HCT116 (cell line): ENCODE measurements at regions not wholly inside any gene's neighbourhood (a gene's known extent, or its start where the extent isn't known, plus 50 kb on each side); places are given as distances from the start of the nearest gene placed in this dataset.

Experiments
- ATAC-seq: fragments of 200-7000 bp; cut with Tn5 transposase; 2 replicates; pipeline ENCODE4 v1.9.1; 2020; ENCODE audit warnings: mild to moderate bottlenecking, moderate library complexity
- BruUV-seq: library from RNA; stranded (reverse); fragments of 400-500 nt; replicated peaks from 2 replicates; lab custom pipeline; 2021; lab: Mats Ljungman, UMichigan
- CTCF ChIA-PET: fragments of 300-600 bp; sonication (Branson Sonifier 250); formaldehyde crosslinking; loops from one replicate; lab custom pipeline; 2021; ENCODE audit warnings: antibody characterized with exemption; lab: Charles Lee
- POLR2A ChIA-PET: fragments of 300-600, 350-600 bp; sonication (Branson Sonifier 250); formaldehyde crosslinking; loops from one replicate; lab custom pipeline; 2021; ENCODE audit warnings: antibody characterized with exemption; lab: Charles Lee
- RAD21 ChIA-PET, 2 experiments: fragments of 300-600 bp; sonication (Branson Sonifier 250); formaldehyde crosslinking; loops; one replicate each; lab custom pipeline; 2023; ENCODE audit warnings: low total read pairs in 2 of 2; ENCODE audit not compliant: uncharacterized antibody in 2 of 2, unreplicated experiment in 2 of 2, low non-redundant PET in 1 of 2; lab: Charles Lee
- DNase-seq: peaks from one replicate; pipeline ENCODE4 v3.0.0-alpha.2; 2010; ENCODE audit warnings: low read depth, low spot score
- H2AFZ ChIP-seq: fragments of 200-600 bp; shearing (Covaris generic), sonication (generic); 2 replicates; pipeline ENCODE4 v1.6.1; 2017; ENCODE audit warnings: low read depth, mixed run types, mixed read lengths, antibody characterized with exemption, low read length; ENCODE audit not compliant: poor library complexity, severe bottlenecking
- H3K27ac ChIP-seq: 2 replicates; pipeline ENCODE4 v1.5.1; 2012; ENCODE audit warnings: low read depth, low read length
- H3K27me3 ChIP-seq: fragments of 200-600 bp; sonication (generic); 2 replicates; pipeline ENCODE4 v1.6.1; 2016; ENCODE audit warnings: mixed run types, low read length, mixed read lengths; ENCODE audit not compliant: insufficient read depth
- H3K36me3 ChIP-seq, 2 experiments: fragments of 200-500 bp in 1 of 2; fragments of 200-600 bp in 1 of 2; sonication (Bioruptor generic) in 1 of 2; sonication (generic) in 1 of 2; 2 replicates each; pipeline versions ENCODE4 v1.5.1 to v1.6.1; 2014 to 2016; ENCODE audit warnings: low read length in 2 of 2, inconsistent platforms in 1 of 2, mixed read lengths in 1 of 2, mixed run types in 1 of 2; ENCODE audit not compliant: insufficient read depth in 2 of 2, control insufficient read depth in 1 of 2
- H3K4me1 ChIP-seq, 2 experiments: fragments of 200-600 bp in 1 of 2; sonication (generic) in 1 of 2; 2 replicates each; pipeline versions ENCODE4 v1.5.1 to v1.6.1; 2012 to 2017; ENCODE audit warnings: low read length in 2 of 2, inconsistent platforms in 1 of 2, mild to moderate bottlenecking in 1 of 2, mixed read lengths in 1 of 2, mixed run types in 1 of 2, moderate library complexity in 1 of 2; ENCODE audit not compliant: insufficient read depth in 2 of 2, control insufficient read depth in 1 of 2
- H3K4me2 ChIP-seq: fragments of 200-600 bp; sonication (generic); 2 replicates; pipeline ENCODE4 v1.6.1; 2017; ENCODE audit warnings: mixed run types, low read length, mixed read lengths
- H3K4me3 ChIP-seq, 2 experiments: fragments of 200-600 bp in 1 of 2; sonication (generic) in 1 of 2; replicated peaks in 1 of 2; 2 replicates each; pipeline ENCODE4 v1.5.1; 2011 to 2016; ENCODE audit warnings: low read length in 2 of 2, control low read depth in 1 of 2, low read depth in 1 of 2, mild to moderate bottlenecking in 1 of 2, mixed read lengths in 1 of 2, mixed run types in 1 of 2
- H3K79me2 ChIP-seq: fragments of 200-600 bp; sonication (generic); 2 replicates; pipeline ENCODE4 v1.6.1; 2017; ENCODE audit warnings: mild to moderate bottlenecking, mixed run types, low read length, moderate library complexity, mixed read lengths; ENCODE audit not compliant: insufficient read depth
- H3K9ac ChIP-seq: fragments of 200-600 bp; sonication (generic); 2 replicates; pipeline ENCODE4 v1.6.1; 2016; ENCODE audit warnings: low read length, mixed read lengths
- H3K9me2 ChIP-seq: fragments of 200-600 bp; sonication (generic), shearing (Covaris generic); 2 replicates; pipeline ENCODE4 v1.6.1; 2017; ENCODE audit warnings: mixed run types, mild to moderate bottlenecking, moderate library complexity; ENCODE audit not compliant: insufficient read depth
- H3K9me3 ChIP-seq, 2 experiments: fragments of 200-500 bp in 1 of 2; fragments of 200-600 bp in 1 of 2; sonication (Bioruptor generic) in 1 of 2; sonication (generic) in 1 of 2; 2 replicates each; pipeline ENCODE4 v1.6.1; 2014 to 2017; ENCODE audit warnings: low read length in 2 of 2, mixed read lengths in 2 of 2, inconsistent platforms in 1 of 2, low read depth in 1 of 2, mild to moderate bottlenecking in 1 of 2, mixed run types in 1 of 2, moderate library complexity in 1 of 2; ENCODE audit not compliant: control insufficient read depth in 1 of 2, insufficient read depth in 1 of 2
- H4K20me1 ChIP-seq: fragments of 200-600 bp; sonication (generic), shearing (Covaris generic); 2 replicates; pipeline ENCODE4 v1.6.1; 2017; ENCODE audit warnings: mixed run types, mild to moderate bottlenecking, moderate library complexity; ENCODE audit not compliant: insufficient read depth
- CEBPB ChIP-seq: IDR thresholded peaks from 2 replicates; pipeline ENCODE4 v1.6.1; 2012; ENCODE audit warnings: low read depth
- ELF1 ChIP-seq: IDR thresholded peaks from 2 replicates; pipeline ENCODE4 v1.6.1; 2012; ENCODE audit warnings: low read depth, borderline replicate concordance
- FOSL1 ChIP-seq: IDR thresholded peaks from 2 replicates; pipeline ENCODE4 v1.6.1; 2012; ENCODE audit warnings: low read depth
- SP1 ChIP-seq: IDR thresholded peaks from 2 replicates; pipeline ENCODE4 v1.6.1; 2012; ENCODE audit warnings: low read depth
- SRF ChIP-seq: IDR thresholded peaks from 2 replicates; pipeline ENCODE4 v1.6.1; 2012; ENCODE audit warnings: low read depth
- TCF7L2 ChIP-seq: IDR thresholded peaks from 2 replicates; pipeline ENCODE4 v1.7.0; 2011; ENCODE audit warnings: borderline replicate concordance, inconsistent platforms; ENCODE audit not compliant: insufficient read depth, insufficient read length; ENCODE audit errors: extremely low read depth
- YY1 ChIP-seq: IDR thresholded peaks from 2 replicates; pipeline ENCODE4 v1.6.1; 2011; ENCODE audit warnings: low read length, low read depth, moderate library complexity, mild to moderate bottlenecking; ENCODE audit not compliant: insufficient replicate concordance; ENCODE audit errors: extremely low read depth
- ZFX ChIP-seq: fragments of 450-650 bp; IDR thresholded peaks from 2 replicates; pipeline ENCODE4 v1.6.1; 2017
- ZNF274 ChIP-seq: fragments of 200-500 bp; sonication (Bioruptor generic); IDR thresholded peaks from 2 replicates; pipeline ENCODE4 v1.6.1; 2014; ENCODE audit warnings: mild to moderate bottlenecking, low read depth, low read length, inconsistent platforms
- intact Hi-C: fragments of 100-400 bp; cut with micrococcal nuclease; formaldehyde crosslinking; loops from 2 replicates; pipeline ENCODE4 v1.10.0; 2022
- TF ChIP-seq, protein P1 (sequence below): IDR thresholded peaks from 2 replicates; pipeline ENCODE4 v1.6.1; 2012
- TF ChIP-seq, protein P2 (sequence below): IDR thresholded peaks from 2 replicates; pipeline ENCODE4 v1.6.1; 2011; ENCODE audit warnings: mild to moderate bottlenecking, low read length, moderate library complexity; ENCODE audit not compliant: insufficient replicate concordance; ENCODE audit errors: extremely low read depth

GRCh38 chr17:51475730-51476129 is 215.4 kb downstream of the UTP18 start:
- Histone ChIP-seq H3K27me3 (peaks cover 86% of the 10 kb centered on the region), H3K79me2 (no peaks in the 10 kb centered on the region), H3K27ac (no peak overlapping the region), H4K20me1 (no peaks in the 10 kb centered on the region), H3K9me2 (no peaks in the 10 kb centered on the region), H3K4me1 (no peaks in the 10 kb centered on the region), H3K36me3 (no peaks in the 10 kb centered on the region), H3K4me2 (no peak overlapping the region), H3K9me3 (no peaks in the 10 kb centered on the region), H3K9ac (no peak overlapping the region), H3K4me3 (no peak overlapping the region), H2AFZ (no peak overlapping the region)
- ChIA-PET RAD21 (no interaction called here), CTCF (interaction anchor here (3.3 to 4.9 kb wide), 2 partner anchors 13 to 14 kb away, joined by 13 to 37 read pairs; no protein-coding TSS in a partner anchor), POLR2A (no interaction called here)
- ATAC-seq (no peak), DNase-seq (no peak)
- TF ChIP-seq, protein P1, sequence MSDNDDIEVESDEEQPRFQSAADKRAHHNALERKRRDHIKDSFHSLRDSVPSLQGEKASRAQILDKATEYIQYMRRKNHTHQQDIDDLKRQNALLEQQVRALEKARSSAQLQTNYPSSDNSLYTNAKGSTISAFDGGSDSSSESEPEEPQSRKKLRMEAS, result no peak
- TF ChIP-seq ZNF274, result no peak
- TF ChIP-seq CEBPB, result no peak
- no peak for TF ChIP-seq TCF7L2
- TF ChIP-seq SRF, result no peak
- TF ChIP-seq FOSL1, result no peak
- TF ChIP-seq YY1, result no peak
- no peak for TF ChIP-seq ELF1
- TF ChIP-seq, protein P2, sequence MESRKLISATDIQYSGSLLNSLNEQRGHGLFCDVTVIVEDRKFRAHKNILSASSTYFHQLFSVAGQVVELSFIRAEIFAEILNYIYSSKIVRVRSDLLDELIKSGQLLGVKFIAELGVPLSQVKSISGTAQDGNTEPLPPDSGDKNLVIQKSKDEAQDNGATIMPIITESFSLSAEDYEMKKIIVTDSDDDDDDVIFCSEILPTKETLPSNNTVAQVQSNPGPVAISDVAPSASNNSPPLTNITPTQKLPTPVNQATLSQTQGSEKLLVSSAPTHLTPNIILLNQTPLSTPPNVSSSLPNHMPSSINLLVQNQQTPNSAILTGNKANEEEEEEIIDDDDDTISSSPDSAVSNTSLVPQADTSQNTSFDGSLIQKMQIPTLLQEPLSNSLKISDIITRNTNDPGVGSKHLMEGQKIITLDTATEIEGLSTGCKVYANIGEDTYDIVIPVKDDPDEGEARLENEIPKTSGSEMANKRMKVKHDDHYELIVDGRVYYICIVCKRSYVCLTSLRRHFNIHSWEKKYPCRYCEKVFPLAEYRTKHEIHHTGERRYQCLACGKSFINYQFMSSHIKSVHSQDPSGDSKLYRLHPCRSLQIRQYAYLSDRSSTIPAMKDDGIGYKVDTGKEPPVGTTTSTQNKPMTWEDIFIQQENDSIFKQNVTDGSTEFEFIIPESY, result no peak
- no peak for TF ChIP-seq ZFX
- no peak for TF ChIP-seq SP1
- intact Hi-C loops, result no loop called here
- no TSS peak for BruUV-seq
